NCI-H1436 treated with DMSO at 0.1 percent for 48 hours (cell line): ENCODE measurements at regions not wholly inside any gene's neighbourhood (a gene's known extent, or its start where the extent isn't known, plus 50 kb on each side); places are given as distances from the start of the nearest gene placed in this dataset.

Experiments
- DNase-seq: peaks from one replicate; lab custom pipeline; 2025; lab: John Stamatoyannopoulos, UW

DNA sequence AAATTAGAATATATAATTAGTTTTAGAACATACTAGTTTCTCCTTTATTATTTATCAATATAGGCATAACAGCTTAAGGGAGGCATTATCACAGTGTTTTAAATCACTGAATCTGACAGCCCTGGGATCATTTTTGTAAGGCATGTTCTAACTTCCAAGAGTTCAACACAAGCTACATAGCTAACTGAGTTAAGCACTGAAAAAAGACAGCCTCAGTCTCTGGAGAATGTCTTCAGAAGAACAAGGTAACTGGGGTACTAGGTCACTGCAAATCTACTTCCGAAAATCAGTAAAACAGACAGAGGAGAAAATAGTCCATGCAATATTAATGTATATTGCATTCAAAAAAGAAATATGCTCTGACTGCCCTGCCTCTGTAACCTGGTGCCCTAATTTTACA lies 502.1 kb downstream of the RFC3 start:
- DNase-seq = no peak

DNA sequence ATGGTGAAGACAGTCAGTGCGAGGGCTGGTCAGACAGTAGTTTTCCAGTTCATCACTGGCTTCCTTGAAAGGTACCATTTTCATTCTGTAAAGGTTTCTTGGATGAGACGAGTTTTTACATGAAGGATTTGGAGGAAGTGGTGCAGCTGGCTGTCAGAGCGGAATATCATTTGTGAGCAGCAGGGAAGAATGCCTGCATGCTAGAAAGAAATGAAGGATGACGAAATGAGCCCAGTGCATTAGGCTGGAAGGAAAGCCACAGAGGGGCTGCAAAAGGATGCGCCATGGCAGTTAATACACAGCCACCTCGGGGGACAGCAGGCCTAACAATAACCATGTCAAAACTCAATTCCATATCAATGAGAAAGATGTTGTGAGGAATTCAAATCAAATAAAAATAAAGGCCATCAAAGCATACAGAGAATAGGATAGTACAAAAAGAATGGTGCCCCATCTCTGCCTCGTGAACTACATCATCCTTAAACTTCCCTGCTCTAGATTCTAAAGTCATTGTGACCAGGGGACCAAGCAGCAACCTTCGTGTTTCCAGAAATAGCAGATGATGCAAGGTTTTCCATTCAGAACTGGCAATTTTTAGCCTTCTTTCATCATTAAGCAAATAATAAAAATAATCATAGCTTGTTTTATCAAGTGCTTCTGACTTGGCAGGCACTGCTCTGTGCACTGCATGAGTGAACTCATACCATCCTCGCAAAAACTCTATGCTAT lies 504.2 kb downstream of the RFC3 start:
- DNase-seq = no peak

DNA sequence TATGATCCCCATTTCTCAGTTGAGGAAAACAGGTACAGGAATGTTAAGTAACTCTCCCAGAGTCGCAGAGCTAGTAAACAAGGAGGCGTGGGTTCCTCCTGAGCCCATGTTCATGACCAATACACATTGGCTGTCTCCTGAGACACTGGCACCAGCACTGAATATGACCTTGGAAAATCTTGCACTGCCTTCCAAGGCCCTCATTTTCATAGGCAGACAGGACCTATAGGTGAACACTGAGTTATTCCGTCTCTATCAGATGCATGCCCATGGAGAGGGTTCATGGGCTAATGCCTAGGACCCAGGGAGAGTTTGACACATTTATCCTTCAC lies 504.8 kb downstream of the RFC3 start:
- DNase-seq = no peak

DNA sequence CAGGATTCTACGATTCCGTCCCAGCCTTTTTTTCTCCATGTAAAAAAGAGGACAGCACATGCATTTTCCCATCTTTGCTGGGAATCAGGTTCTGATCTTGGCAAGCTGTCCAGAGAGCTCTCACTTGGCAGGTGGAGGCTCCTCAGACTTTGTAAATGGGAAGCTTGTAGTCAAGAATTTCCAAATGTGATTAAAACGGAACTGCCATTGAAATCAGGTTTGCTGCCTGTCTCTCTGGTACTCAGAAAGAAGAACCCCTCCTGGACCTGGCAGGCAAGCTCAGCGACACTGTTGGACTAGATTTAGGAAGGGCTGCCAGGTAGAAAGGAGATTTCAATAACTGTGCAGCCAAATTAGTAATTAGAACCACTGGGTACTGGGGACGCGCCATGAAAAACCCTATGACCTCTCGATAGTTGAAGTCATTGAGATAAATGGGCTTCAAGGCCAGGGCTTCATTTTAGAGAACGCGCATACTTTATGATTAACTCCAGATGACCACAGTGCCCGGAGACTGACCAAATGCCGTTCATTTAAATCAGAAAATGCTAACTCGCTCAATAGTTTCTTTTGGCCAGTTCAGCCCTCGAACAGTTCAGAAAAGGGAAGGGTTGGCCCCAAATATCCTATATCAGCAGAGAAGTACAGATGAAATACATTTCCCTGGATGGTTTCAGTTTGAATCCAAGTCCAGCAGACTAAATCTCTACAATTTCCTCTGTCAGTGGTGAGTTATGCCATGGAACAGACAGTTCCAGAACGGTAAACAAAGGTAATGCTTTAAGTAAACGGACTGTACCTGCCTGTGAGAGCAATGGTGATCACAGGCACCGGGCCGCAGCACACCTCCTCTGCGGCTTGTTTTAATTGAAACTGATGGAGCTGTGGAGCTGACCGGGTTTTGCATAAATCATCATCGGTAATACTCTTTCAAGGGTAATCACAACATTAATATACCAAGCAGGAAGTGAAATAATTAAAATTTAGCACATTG lies 517.4 kb downstream of the RFC3 start:
- DNase-seq = no peak

DNA sequence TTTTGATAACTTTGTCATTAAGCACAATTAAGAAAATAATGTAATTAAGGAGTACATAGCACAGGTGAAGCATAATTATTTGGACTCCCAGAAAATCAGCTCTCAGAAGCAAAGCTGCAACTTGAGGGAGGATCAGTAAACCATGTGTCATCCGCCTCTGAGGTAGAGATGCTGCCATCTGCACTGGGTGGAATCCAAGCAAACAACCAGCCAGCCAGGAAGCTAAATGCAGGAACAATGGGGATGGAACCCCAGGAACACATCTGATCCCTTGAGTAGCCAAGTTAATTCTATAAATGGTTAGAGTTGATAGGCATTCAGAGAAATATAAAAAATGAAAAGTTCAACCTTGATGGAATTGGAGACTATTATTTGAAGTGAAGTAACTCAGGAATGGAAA lies 520.2 kb downstream of the RFC3 start:
- no peak for DNase-seq

DNA sequence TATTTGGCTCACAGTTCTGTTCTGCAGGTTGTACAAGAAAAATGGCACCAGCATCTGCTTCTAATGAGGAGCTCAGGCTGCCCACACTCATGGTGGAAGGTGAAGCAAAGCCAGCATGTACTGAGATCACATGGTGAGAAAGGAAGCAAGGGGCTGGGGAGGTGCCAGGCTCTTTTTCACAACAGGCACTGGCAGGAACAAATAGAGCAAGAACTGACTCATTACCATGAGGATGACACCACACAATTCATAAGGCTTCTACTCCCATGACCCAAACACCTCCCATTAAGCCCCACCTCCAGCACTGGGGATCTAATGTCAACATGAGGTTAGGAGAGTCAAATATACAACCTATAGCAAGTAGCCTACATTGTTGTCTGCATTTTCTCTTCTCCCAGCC lies 522.6 kb downstream of the RFC3 start:
- no peak for DNase-seq

DNA sequence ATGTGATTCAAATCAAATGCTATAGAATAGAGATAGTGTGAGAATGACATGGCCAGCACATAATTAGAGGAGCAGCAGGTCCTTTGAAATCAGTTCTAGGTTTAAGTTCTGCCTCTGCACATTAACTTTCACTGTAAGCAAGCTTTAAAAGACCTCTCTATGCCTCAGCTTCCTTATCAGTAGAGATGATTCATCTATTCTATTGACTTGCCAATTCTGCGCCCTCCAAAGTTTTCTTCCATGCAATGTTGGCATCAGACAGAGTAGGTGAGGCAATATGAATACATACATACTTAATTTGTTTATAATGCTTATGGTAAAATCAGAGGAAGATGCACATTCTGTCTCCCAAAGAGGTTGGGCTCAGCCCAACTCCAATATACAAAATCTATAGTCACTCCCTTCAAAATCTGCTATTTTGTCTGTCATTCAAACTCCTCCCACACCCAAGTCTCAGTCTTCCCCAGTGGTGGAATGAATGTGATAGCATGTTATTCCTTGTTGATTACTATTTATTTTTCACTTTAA lies 525.5 kb downstream of the RFC3 start:
- DNase-seq = no peak

DNA sequence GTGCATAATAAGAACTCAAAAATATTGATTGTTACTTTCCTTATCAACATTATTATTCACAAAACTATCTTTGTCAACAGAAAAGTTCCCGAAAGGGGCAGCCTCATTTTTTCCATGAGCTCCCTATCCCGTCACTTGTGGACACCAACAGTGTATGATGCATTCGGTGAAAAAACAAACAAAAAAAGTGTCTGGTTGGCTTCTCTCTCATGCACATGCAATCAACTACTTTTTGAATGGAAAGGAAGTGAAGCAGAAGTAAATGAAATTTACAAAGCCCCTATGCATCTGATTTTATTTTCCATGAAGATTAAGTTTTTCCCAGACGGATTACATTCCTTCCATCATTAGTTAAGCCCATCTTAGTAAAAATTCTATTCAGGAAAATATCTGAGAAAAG lies 526.9 kb downstream of the RFC3 start:
- no peak for DNase-seq

DNA sequence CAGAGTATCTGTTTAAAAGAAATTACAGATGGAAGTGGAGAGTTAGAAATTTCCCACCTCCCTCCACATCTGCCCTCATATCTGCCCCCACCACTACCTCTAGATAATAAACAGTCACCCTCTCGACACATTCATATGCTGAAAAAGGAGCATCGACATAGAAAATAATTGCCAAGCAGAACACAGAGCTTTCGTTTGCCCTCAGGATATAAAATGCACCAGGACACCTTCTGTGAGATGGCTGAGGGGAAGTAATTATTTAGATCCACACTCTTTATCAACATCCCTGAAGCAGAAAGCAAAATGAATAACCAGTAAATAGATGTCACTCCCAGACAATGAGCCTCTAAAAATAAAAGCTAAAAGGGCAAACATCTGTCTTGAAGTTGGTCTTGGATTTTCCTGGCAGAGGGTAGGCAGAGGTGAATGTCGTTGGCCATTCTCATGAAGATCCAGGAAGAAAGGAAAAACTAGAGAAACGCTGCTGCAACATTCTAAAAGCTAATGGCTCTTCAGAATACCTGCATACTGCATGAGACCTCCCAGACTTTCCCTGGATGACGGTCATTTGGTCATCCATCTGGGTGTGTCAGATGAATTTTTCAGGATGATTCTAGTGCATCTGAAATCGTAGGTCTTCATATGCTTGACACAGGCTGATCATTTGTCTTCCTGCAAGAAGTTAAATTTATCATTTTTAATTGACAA lies 527.5 kb downstream of the RFC3 start:
- DNase-seq = no peak

DNA sequence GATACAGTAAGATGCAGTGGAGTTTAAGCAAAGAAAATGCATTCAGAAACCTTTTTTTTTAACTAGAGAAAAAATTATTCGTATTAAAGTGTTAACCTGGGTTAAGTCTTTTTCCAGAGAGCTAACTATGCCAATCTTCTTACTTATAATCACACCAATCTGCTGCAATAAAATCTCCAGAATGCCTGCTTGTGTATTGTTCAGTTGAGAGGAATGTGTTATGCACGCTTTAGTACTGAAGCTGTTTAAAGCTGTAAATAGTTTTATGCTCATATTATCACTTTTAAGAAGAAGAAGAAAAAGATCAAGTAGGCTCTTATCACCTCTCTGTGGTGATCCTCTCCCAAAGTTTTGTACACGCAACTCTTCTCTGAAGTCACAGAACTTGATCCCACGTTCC lies 528.7 kb downstream of the RFC3 start:
- DNase-seq = no peak

DNA sequence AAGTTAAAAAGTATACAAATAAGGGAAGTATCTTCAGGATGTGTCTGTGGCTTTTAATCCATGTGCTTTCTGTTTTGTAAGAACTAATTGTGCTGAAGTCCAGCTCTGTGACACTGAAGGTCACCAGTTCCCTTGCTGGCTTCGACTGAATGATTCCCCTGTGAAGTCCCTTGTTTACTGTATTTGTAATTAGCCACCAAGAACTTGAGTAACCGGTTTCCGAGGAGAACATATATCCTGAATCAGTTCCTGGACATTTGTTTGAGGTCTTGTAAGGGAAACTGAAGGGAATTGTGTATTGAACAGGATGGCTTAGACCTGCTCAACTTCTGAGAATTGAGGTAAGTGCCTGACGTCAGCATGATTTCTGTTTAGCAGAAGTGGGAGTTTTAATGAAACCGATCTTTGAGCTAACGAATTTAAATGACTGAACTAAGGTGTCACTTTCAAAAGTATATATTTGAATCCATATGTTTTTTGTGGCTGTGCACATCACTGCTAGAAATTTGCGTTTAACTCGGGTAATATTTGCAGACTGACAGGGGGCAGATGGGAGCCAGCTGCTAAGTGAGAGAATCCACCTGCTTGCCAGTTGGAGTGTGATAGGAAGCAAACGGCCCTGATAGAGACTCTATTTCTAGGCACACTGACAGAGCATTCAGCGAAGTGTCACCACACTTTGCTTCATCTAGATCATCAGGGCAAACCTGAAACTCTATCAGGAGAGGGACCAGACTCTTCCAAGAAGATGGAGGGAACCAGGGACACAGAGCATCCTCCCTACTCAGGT lies 530.0 kb downstream of the RFC3 start:
- no peak for DNase-seq

DNA sequence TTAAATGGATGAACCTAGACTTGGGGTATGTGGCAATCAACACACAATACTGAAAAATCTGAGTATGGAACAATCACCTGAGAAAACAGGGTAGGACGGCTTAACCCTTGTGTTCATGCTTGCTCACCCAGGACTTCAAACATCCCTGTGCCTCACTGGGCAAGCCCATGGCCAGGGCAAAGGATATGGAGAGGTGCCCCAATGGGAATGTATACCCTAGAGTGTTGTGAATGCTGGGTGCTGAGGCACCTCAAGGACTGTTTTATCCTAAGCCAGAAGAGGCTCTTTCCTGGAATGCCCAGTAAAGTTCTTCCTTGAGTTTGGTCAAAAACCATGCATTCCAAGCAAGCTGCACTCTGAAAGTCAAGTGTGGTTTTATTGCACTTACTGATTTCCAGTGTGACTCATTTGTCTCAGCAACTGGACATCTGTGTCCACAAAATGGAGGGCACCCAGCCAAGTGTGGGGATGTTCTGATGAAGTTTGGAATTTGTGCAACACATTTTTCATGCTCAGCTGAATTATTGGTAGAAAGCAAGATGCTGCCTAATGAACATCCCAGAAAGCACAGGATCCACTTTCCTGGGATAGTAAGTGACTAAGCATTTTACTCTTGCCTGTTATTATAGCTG lies 531.3 kb downstream of the RFC3 start:
- no peak for DNase-seq

DNA sequence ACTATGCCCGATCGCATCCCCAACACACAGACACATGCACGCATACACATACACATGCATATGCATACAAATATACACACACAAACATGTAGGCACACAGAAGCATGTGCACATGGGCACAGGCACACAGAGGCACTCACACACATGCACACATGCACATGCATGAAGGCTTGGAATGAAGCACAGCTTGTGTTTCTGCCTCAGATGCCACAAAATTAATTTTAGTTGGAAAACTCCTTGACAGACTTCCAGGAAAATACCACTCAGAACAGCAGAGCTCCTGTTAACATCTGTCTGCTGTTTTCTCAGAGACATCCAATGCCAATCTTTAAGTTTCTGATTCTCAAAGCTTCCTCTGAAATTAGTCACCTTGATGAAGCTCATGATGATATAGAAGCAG lies 532.7 kb downstream of the RFC3 start:
- no peak for DNase-seq

DNA sequence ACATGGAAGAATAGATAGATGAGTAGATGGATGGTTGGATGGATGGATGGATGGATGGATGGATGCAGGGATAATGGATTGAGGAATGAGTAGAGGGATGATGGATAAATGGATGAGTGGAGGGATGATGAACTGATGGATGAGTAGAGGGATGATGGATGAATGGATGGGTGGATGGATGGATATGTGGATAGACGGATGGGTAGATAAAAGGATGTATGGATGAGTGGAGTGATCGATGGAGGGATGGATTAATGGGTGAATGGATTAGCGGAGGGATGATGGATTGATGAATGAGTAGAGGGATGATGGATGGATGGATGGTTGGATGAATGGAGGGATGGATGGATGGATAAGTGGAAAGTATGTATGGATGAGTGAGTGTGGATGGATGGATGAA lies 533.2 kb downstream of the RFC3 start:
- DNase-seq = no peak

DNA sequence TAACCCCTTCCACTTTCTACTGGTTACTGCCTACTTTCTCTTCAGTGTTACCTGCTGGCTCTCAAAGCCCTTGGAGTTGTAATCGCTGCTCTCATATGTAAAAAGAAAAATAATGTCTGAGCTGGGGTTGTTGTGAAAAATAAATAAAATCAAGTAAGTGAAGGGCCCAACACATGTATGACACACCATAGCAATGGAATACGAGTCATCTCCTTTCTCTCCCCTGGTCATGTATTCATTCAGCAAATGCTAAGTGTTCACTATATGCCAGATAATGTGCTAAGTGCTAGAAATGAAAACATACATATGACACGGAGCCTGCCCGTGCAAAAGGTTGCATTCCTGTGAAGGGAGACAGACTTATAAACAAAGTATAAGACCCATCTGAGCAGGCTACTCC lies 535.0 kb downstream of the RFC3 start:
- DNase-seq = no peak

DNA sequence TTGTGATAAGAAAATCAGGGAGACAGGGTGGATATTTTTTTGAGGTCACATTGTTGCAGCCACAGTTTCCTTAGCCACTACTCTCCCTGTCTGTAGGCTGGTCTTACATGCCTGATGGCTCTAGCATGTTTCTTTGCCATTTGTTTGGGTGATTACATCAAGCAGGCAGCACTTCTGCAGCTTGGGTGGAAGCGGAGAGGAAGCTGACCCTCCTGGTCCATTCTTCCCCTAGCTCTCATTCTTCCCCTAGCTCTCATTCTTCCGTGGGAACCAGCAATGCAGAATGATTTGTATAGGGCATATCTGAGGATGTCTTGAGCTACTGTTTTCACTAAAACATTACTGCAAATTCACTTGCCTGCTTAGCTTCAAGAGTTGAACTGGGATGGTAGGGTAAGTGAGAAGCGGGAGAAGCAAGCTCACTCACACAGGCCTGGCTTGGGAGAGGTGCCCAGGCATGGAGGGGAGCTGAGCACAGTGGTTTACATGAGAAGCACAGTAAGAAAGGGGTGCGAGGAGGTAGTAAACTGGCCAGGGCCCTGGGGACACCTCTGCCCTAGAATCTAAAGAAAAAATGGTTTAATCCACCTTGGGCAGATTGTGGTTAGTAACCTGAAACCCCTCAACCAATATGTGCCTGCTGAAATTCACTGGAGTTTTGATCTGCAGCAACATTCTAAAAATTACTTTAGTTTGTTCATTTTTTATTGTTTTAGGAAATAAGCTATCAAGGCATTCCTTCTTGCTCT lies 538.9 kb downstream of the RFC3 start:
- DNase-seq = no peak

DNA sequence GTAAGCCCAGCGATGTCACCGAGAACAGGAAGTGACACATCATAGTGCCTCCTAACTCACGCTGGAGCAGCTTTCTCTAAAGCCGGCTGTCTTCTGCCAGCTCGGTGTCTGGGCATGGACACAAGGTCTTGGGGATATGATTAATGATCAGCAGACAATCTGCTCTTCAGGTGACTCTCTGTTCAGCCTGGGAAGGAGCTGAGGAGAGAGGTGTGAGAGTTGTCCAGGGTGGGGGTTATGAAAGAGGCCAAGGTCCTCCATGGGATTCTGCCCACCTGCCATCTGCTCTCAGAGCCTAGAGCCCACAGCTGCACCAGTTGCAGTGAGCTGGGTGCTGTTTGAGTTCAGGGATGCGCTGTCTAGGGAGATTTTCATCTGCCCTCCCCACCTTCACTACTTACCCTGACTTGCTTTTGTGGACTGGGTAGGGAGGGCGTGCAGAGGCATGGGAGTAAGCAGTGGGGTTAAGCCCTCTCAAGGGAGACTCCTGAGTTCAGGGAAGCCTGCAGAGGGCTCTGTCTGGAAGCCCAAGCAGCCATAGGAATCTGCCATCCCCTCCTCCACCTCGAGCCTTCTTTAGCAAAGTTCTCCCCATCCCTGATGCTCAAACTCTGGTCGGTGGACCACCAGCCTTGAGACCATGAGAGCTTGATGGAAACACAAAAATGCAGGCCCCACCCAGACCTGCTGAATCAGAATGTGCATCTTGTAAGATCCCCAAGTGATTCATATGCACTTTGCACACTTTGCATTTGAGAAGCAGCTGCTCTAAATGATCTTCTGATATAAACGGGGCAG lies 539.7 kb downstream of the RFC3 start:
- DNase-seq = no peak

DNA sequence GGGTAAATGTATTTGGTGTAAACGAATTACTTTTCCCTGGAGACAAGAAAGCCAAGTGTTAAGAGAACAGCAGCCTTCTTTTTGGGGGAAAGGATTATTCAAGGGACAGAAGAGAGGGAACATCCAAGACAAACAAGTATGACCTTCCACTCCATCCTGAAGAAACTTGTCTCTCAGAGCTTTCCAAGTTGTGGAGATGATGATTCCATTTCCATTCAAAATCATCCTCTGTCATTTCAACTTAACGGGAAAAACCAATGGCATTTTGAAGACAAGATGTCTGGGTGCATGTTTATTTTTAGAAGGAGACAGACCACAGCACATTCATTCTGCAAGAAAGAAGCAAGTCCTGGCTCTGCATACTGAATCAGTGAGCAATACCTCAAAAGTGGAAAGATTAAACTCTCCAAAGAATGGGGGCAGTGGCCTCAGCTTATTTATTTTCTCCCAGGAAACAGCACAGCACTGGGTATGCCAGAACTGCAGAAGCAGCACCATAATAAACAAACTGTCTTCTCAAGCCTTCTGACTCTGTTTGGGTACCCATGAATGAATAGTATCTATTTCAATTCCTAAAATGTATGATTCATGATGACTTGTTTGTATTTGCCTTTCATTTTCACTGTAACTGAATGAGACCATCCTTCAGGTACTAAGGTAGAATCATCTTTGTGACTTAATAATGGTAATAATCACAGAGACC lies 541.0 kb downstream of the RFC3 start:
- no peak for DNase-seq

DNA sequence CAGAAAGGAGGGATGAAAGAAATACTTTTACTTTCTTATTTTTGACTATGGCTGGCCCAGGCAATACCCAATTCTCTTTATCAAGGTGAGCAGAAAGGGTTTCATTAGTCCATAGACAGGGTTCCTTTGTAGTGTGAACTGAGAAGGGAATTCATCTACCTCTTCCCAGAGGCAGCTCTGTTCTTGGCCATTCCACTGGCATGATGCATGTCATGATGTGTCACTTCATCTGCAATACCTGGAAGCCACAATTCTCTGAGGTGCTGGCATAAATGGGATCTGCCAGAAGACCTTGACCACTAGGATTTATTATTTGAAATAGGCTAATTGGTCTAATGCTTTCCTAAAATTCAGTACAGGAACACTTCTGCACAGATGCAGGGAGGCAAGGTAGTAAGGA lies 542.8 kb downstream of the RFC3 start:
- DNase-seq = no peak
